HCT116 (cell line): ENCODE measurements at regions not wholly inside any gene's neighbourhood (a gene's known extent, or its start where the extent isn't known, plus 50 kb on each side); places are given as distances from the start of the nearest gene placed in this dataset.

Source experiments
- ATAC-seq: fragments of 200-7000 bp; cut with Tn5 transposase; 2 replicates; pipeline ENCODE4 v1.9.1; 2020; ENCODE audit warnings: mild to moderate bottlenecking, moderate library complexity
- BruUV-seq: library from RNA; stranded (reverse); fragments of 400-500 nt; replicated peaks from 2 replicates; lab custom pipeline; 2021; lab: Mats Ljungman, UMichigan
- CTCF ChIA-PET: fragments of 300-600 bp; sonication (Branson Sonifier 250); formaldehyde crosslinking; loops from one replicate; lab custom pipeline; 2021; ENCODE audit warnings: antibody characterized with exemption; lab: Charles Lee
- POLR2A ChIA-PET: fragments of 300-600, 350-600 bp; sonication (Branson Sonifier 250); formaldehyde crosslinking; loops from one replicate; lab custom pipeline; 2021; ENCODE audit warnings: antibody characterized with exemption; lab: Charles Lee
- RAD21 ChIA-PET, 2 experiments: fragments of 300-600 bp; sonication (Branson Sonifier 250); formaldehyde crosslinking; loops; one replicate each; lab custom pipeline; 2023; ENCODE audit warnings: low total read pairs in 2 of 2; ENCODE audit not compliant: uncharacterized antibody in 2 of 2, unreplicated experiment in 2 of 2, low non-redundant PET in 1 of 2; lab: Charles Lee
- DNase-seq: peaks from one replicate; pipeline ENCODE4 v3.0.0-alpha.2; 2010; ENCODE audit warnings: low read depth, low spot score
- H2AFZ ChIP-seq: fragments of 200-600 bp; shearing (Covaris generic), sonication (generic); 2 replicates; pipeline ENCODE4 v1.6.1; 2017; ENCODE audit warnings: low read depth, mixed run types, mixed read lengths, antibody characterized with exemption, low read length; ENCODE audit not compliant: poor library complexity, severe bottlenecking
- H3K27ac ChIP-seq: 2 replicates; pipeline ENCODE4 v1.5.1; 2012; ENCODE audit warnings: low read depth, low read length
- H3K27me3 ChIP-seq: fragments of 200-600 bp; sonication (generic); 2 replicates; pipeline ENCODE4 v1.6.1; 2016; ENCODE audit warnings: mixed run types, low read length, mixed read lengths; ENCODE audit not compliant: insufficient read depth
- H3K36me3 ChIP-seq, 2 experiments: fragments of 200-500 bp in 1 of 2; fragments of 200-600 bp in 1 of 2; sonication (Bioruptor generic) in 1 of 2; sonication (generic) in 1 of 2; 2 replicates each; pipeline versions ENCODE4 v1.5.1 to v1.6.1; 2014 to 2016; ENCODE audit warnings: low read length in 2 of 2, inconsistent platforms in 1 of 2, mixed read lengths in 1 of 2, mixed run types in 1 of 2; ENCODE audit not compliant: insufficient read depth in 2 of 2, control insufficient read depth in 1 of 2
- H3K4me1 ChIP-seq, 2 experiments: fragments of 200-600 bp in 1 of 2; sonication (generic) in 1 of 2; 2 replicates each; pipeline versions ENCODE4 v1.5.1 to v1.6.1; 2012 to 2017; ENCODE audit warnings: low read length in 2 of 2, inconsistent platforms in 1 of 2, mild to moderate bottlenecking in 1 of 2, mixed read lengths in 1 of 2, mixed run types in 1 of 2, moderate library complexity in 1 of 2; ENCODE audit not compliant: insufficient read depth in 2 of 2, control insufficient read depth in 1 of 2
- H3K4me2 ChIP-seq: fragments of 200-600 bp; sonication (generic); 2 replicates; pipeline ENCODE4 v1.6.1; 2017; ENCODE audit warnings: mixed run types, low read length, mixed read lengths
- H3K4me3 ChIP-seq, 2 experiments: fragments of 200-600 bp in 1 of 2; sonication (generic) in 1 of 2; replicated peaks in 1 of 2; 2 replicates each; pipeline ENCODE4 v1.5.1; 2011 to 2016; ENCODE audit warnings: low read length in 2 of 2, control low read depth in 1 of 2, low read depth in 1 of 2, mild to moderate bottlenecking in 1 of 2, mixed read lengths in 1 of 2, mixed run types in 1 of 2
- H3K79me2 ChIP-seq: fragments of 200-600 bp; sonication (generic); 2 replicates; pipeline ENCODE4 v1.6.1; 2017; ENCODE audit warnings: mild to moderate bottlenecking, mixed run types, low read length, moderate library complexity, mixed read lengths; ENCODE audit not compliant: insufficient read depth
- H3K9ac ChIP-seq: fragments of 200-600 bp; sonication (generic); 2 replicates; pipeline ENCODE4 v1.6.1; 2016; ENCODE audit warnings: low read length, mixed read lengths
- H3K9me2 ChIP-seq: fragments of 200-600 bp; sonication (generic), shearing (Covaris generic); 2 replicates; pipeline ENCODE4 v1.6.1; 2017; ENCODE audit warnings: mixed run types, mild to moderate bottlenecking, moderate library complexity; ENCODE audit not compliant: insufficient read depth
- H3K9me3 ChIP-seq, 2 experiments: fragments of 200-500 bp in 1 of 2; fragments of 200-600 bp in 1 of 2; sonication (Bioruptor generic) in 1 of 2; sonication (generic) in 1 of 2; 2 replicates each; pipeline ENCODE4 v1.6.1; 2014 to 2017; ENCODE audit warnings: low read length in 2 of 2, mixed read lengths in 2 of 2, inconsistent platforms in 1 of 2, low read depth in 1 of 2, mild to moderate bottlenecking in 1 of 2, mixed run types in 1 of 2, moderate library complexity in 1 of 2; ENCODE audit not compliant: control insufficient read depth in 1 of 2, insufficient read depth in 1 of 2
- H4K20me1 ChIP-seq: fragments of 200-600 bp; sonication (generic), shearing (Covaris generic); 2 replicates; pipeline ENCODE4 v1.6.1; 2017; ENCODE audit warnings: mixed run types, mild to moderate bottlenecking, moderate library complexity; ENCODE audit not compliant: insufficient read depth
- ATF3 ChIP-seq: IDR thresholded peaks from 2 replicates; pipeline ENCODE4 v1.6.1; 2012
- CBX3 ChIP-seq: IDR thresholded peaks from 2 replicates; pipeline ENCODE4 v1.6.1; 2012; ENCODE audit warnings: low read depth
- CEBPB ChIP-seq: IDR thresholded peaks from 2 replicates; pipeline ENCODE4 v1.6.1; 2012; ENCODE audit warnings: low read depth
- CTCF ChIP-seq, 3 experiments: fragments of 200-600 bp in 1 of 3; sonication (generic) in 1 of 3; IDR thresholded peaks in 2 of 3; conservative IDR thresholded peaks in 1 of 3; 2 replicates each; pipeline ENCODE4 v1.5.1; 2012 to 2017; ENCODE audit warnings: low read depth in 2 of 3, low read length in 2 of 3, antibody characterized with exemption in 1 of 3, borderline replicate concordance in 1 of 3, control low read depth in 1 of 3, mild to moderate bottlenecking in 1 of 3, mixed read lengths in 1 of 3, mixed run types in 1 of 3, moderate library complexity in 1 of 3; ENCODE audit not compliant: insufficient read depth in 1 of 3
- EGR1 ChIP-seq: IDR thresholded peaks from 2 replicates; pipeline ENCODE4 v1.6.1; 2012; ENCODE audit warnings: low read depth
- ELF1 ChIP-seq: IDR thresholded peaks from 2 replicates; pipeline ENCODE4 v1.6.1; 2012; ENCODE audit warnings: low read depth, borderline replicate concordance
- EZH2 ChIP-seq: fragments of 200-600 bp; sonication (generic); IDR thresholded peaks from 2 replicates; pipeline ENCODE4 v1.6.1; 2017; ENCODE audit warnings: antibody characterized with exemption, mixed run types
- EZH2phosphoT487 ChIP-seq: fragments of 200-600 bp; IDR thresholded peaks from 2 replicates; pipeline ENCODE4 v1.6.1; 2018; ENCODE audit warnings: antibody characterized with exemption, borderline replicate concordance
- JUND ChIP-seq: IDR thresholded peaks from 2 replicates; pipeline ENCODE4 v1.6.1; 2012
- MAX ChIP-seq: IDR thresholded peaks from 2 replicates; pipeline ENCODE4 v1.6.1; 2012
- RAD21 ChIP-seq: IDR thresholded peaks from 2 replicates; pipeline ENCODE4 v1.6.1; 2012; ENCODE audit warnings: low read depth, mild to moderate bottlenecking
- REST ChIP-seq: IDR thresholded peaks from 2 replicates; pipeline ENCODE4 v1.6.1; 2012; ENCODE audit warnings: low read depth
- SIN3A ChIP-seq: IDR thresholded peaks from 2 replicates; pipeline ENCODE4 v1.6.1; 2012; ENCODE audit warnings: low read depth
- SP1 ChIP-seq: IDR thresholded peaks from 2 replicates; pipeline ENCODE4 v1.6.1; 2012; ENCODE audit warnings: low read depth
- TCF7L2 ChIP-seq: IDR thresholded peaks from 2 replicates; pipeline ENCODE4 v1.7.0; 2011; ENCODE audit warnings: borderline replicate concordance, inconsistent platforms; ENCODE audit not compliant: insufficient read depth, insufficient read length; ENCODE audit errors: extremely low read depth
- YY1 ChIP-seq: IDR thresholded peaks from 2 replicates; pipeline ENCODE4 v1.6.1; 2011; ENCODE audit warnings: low read length, low read depth, moderate library complexity, mild to moderate bottlenecking; ENCODE audit not compliant: insufficient replicate concordance; ENCODE audit errors: extremely low read depth
- ZFX ChIP-seq: fragments of 450-650 bp; IDR thresholded peaks from 2 replicates; pipeline ENCODE4 v1.6.1; 2017
- intact Hi-C: fragments of 100-400 bp; cut with micrococcal nuclease; formaldehyde crosslinking; loops from 2 replicates; pipeline ENCODE4 v1.10.0; 2022

- Histone ChIP-seq H3K4me1 (peaks cover 9 to 18% of the 10 kb centered on the region in 2 experiments), H3K4me2 (no peak overlapping the region), H3K9ac (no peak overlapping the region), H3K4me3 (no peak overlapping the region), H2AFZ (no peak overlapping the region), H3K27me3 (peaks cover 28% of the 10 kb centered on the region), H3K36me3 (no peaks in the 10 kb centered on the region), H3K27ac (no peak overlapping the region), H4K20me1 (no peaks in the 10 kb centered on the region), H3K79me2 (no peaks in the 10 kb centered on the region), H3K9me2 (no peaks in the 10 kb centered on the region), H3K9me3 (no peaks in the 10 kb centered on the region)
- no TSS peak for BruUV-seq
- TF ChIP-seq MAX: no peak
- TF ChIP-seq SIN3A: no peak
- no peak for TF ChIP-seq EGR1
- no peak for TF ChIP-seq ATF3
- no peak for TF ChIP-seq JUND
- no peak for TF ChIP-seq ELF1
- TF ChIP-seq REST: no peak
- TF ChIP-seq TCF7L2: no peak
- no peak for TF ChIP-seq RAD21
- TF ChIP-seq CEBPB: no peak
- TF ChIP-seq ZFX: no peak
- no peak for TF ChIP-seq EZH2phosphoT487
- TF ChIP-seq YY1: no peak
- TF ChIP-seq SP1: no peak
- TF ChIP-seq CTCF (IDR thresholded peaks at IDR 0.05 in 2 of 3, conservative IDR thresholded peaks at IDR 0.05 in 1 of 3; ENCODE audit: borderline replicate concordance in 1 of 3, insufficient read depth in 1 of 3, low read depth in 2 of 3, low read length in 2 of 3): no peak
- no peak for TF ChIP-seq CBX3
- TF ChIP-seq EZH2: no peak
- ChIA-PET CTCF (interaction anchor here (6.2 kb wide), 1 partner anchor 346 kb away, joined by 77 read pairs; no protein-coding TSS in a partner anchor), RAD21 (no interaction called here), POLR2A (no interaction called here)
- intact Hi-C loops: loop anchor here (5.0 kb wide), 1 partner anchor 144 kb away; the partner anchor contains the start of gene ADAMTS18
- DNase-seq (no peak), ATAC-seq (no peak)
These were observed 140.6 kb upstream of the NUDT7 start for GRCh38 chr16:77581706-77582105.
